Ovary (tissue), 7 donors: ENCODE measurements at regions not wholly inside any gene's neighbourhood (a gene's known extent, or its start where the extent isn't known, plus 50 kb on each side); places are given as distances from the start of the nearest gene placed in this dataset.

ENCODE experiments used
- DNase-seq, 5 donors: peaks; one replicate each; pipeline ENCODE4 v3.0.0-alpha.2; 2019 to 2020
- H3K27ac ChIP-seq, 2 donors: fragments of 200-600 bp; one replicate each; pipeline versions ENCODE4 v1.5.1 to v1.8.0; 2019 to 2022
- H3K27me3 ChIP-seq: fragments of 200-600 bp; one replicate; pipeline ENCODE4 v1.8.0; 2022
- H3K36me3 ChIP-seq: fragments of 200-600 bp; sonication (generic); one replicate; pipeline ENCODE4 v1.5.1; 2019
- H3K4me1 ChIP-seq: one replicate; pipeline ENCODE4 v1.8.1; 2013; ENCODE audit warnings: mild to moderate bottlenecking, moderate library complexity; ENCODE audit not compliant: insufficient read depth
- H3K4me3 ChIP-seq: fragments of 200-600 bp; sonication (generic); one replicate; pipeline ENCODE4 v1.5.1; 2017
- H3K9me3 ChIP-seq, 2 donors: fragments of 200-600 bp in 1 of 2; sonication (generic) in 1 of 2; one replicate each; pipeline versions ENCODE4 v1.5.1 to v1.8.1; 2013 to 2019; ENCODE audit warnings: mild to moderate bottlenecking in 1 of 2, moderate library complexity in 1 of 2
- EP300 ChIP-seq: sonication (generic); formaldehyde crosslinking; IDR thresholded peaks from one replicate; pipeline ENCODE4 v1.6.1; 2017; ENCODE audit warnings: antibody characterized with exemption
- POLR2A ChIP-seq: fragments of 450-650 bp; IDR thresholded peaks from one replicate; pipeline ENCODE4 v1.6.1; 2017; ENCODE audit warnings: antibody characterized with exemption, mild to moderate bottlenecking, moderate library complexity
- WGBS, 3 donors: extraction: QIAGEN DNeasy Blood & Tissue Kit in 1 of 3; methylation state at CpG; one replicate each; pipeline versions ENCODE4 v1.1.5 to v1.1.7; 2013 to 2017; 5-methylcytosine and 5-hydroxymethylcytosine counted together
- intact Hi-C, 4 donors: fragments of 100-400 bp; cut with DNase I; formaldehyde crosslinking; loops; one replicate each; pipeline versions ENCODE4 v1.11.0 to v1.15.1; 2022 to 2023
- TF ChIP-seq, protein P1 (sequence below), 3 donors: fragments of 450-650 bp in 2 of 3; fragments of 200-600 bp in 1 of 3; IDR thresholded peaks; one replicate each; pipeline versions ENCODE4 v1.5.1 to v1.8.0; 2016 to 2022; ENCODE audit warnings: antibody characterized with exemption in 3 of 3, mild to moderate bottlenecking in 1 of 3
- donor health status: DM: no; HTN: no; CAD: no; lungs with moderate emphysema.
- donor health status: DM: no; HTN: no; CAD: no.
- donor health status: Bipolar disorder and iron deficiency.
- donor health status: DM: no; HTN: no; CAD: no.
- donor health status: DM: yes; HTN: yes; CAD: no.

- H3K4me1 ChIP-seq, result no peaks in the 10 kb centered on the region
- DNase-seq, result no peak
- TF ChIP-seq, protein P1, sequence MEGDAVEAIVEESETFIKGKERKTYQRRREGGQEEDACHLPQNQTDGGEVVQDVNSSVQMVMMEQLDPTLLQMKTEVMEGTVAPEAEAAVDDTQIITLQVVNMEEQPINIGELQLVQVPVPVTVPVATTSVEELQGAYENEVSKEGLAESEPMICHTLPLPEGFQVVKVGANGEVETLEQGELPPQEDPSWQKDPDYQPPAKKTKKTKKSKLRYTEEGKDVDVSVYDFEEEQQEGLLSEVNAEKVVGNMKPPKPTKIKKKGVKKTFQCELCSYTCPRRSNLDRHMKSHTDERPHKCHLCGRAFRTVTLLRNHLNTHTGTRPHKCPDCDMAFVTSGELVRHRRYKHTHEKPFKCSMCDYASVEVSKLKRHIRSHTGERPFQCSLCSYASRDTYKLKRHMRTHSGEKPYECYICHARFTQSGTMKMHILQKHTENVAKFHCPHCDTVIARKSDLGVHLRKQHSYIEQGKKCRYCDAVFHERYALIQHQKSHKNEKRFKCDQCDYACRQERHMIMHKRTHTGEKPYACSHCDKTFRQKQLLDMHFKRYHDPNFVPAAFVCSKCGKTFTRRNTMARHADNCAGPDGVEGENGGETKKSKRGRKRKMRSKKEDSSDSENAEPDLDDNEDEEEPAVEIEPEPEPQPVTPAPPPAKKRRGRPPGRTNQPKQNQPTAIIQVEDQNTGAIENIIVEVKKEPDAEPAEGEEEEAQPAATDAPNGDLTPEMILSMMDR (IDR thresholded peaks at IDR 0.05), result no peak
- TF ChIP-seq EP300, result no peak
- TF ChIP-seq POLR2A, result no peak
- no peaks in the 10 kb centered on the region for H3K27me3 ChIP-seq
- H3K4me3 ChIP-seq, result no peak overlapping the region
- H3K27ac ChIP-seq, result no peak overlapping the region
- H3K9me3 ChIP-seq, result no peaks in the 10 kb centered on the region
- 83 to 90% (median 84%) methylated on average over 3 of the region's 3 CpGs for WGBS, 3 donors
- H3K36me3 ChIP-seq, result no peaks in the 10 kb centered on the region
- intact Hi-C loops, result no loop called here
Measured at GRCh38 chr3:135805752-135806151, 159.8 kb upstream of the PPP2R3A start.

- 10 to 15% (median 14%) methylated on average over 4 of the region's 4 CpGs for WGBS, 3 donors
- no peak overlapping the region for H3K27ac ChIP-seq
- no peaks in the 10 kb centered on the region for H3K27me3 ChIP-seq
- no peaks in the 10 kb centered on the region for H3K4me1 ChIP-seq
- intact Hi-C loops, result no loop called here
- DNase-seq, result no peak
- no peaks in the 10 kb centered on the region for H3K9me3 ChIP-seq
- no peak for TF ChIP-seq EP300
- no peak for TF ChIP-seq POLR2A
- TF ChIP-seq, protein P1 (IDR thresholded peaks at IDR 0.05), result no peak
- H3K36me3 ChIP-seq, result no peaks in the 10 kb centered on the region
- no peak overlapping the region for H3K4me3 ChIP-seq
Measured at GRCh38 chr3:135806317-135806716, 159.2 kb upstream of the PPP2R3A start.

DNA sequence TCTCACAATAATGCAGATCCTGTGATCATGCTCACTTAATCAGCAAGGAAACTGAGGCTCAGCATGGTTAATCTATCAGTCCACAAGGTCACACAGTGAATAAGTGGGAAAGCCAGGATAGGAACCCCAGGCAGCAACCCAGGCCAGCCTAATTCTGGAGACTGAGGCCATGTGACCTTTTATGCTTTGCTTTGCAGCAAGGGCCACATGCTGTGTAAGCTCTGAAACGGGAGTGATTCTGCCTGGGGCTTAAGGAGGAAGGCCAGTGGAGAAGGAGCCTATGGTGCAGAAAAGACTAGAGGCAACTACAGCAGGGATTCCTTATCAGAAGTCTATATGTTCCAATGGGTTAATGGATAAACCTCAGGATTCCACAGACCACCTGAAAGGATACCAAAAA is 157.6 kb upstream of the PPP2R3A start:
- intact Hi-C loops, result no loop called here
- Histone ChIP-seq H3K4me3 (no peak overlapping the region), H3K36me3 (no peaks in the 10 kb centered on the region), H3K27ac (no peak overlapping the region), H3K9me3 (no peaks in the 10 kb centered on the region), H3K27me3 (no peaks in the 10 kb centered on the region), H3K4me1 (no peaks in the 10 kb centered on the region)
- TF ChIP-seq EP300 (no peak), POLR2A (no peak)
- TF ChIP-seq, protein P1 (IDR thresholded peaks at IDR 0.05), result no peak
- no peak for DNase-seq
- WGBS, 3 donors, result 5 to 8% (median 7%) methylated on average over 1 of the region's 1 CpG

GRCh38 chr3:135809021-135809634 is 156.4 kb upstream of the PPP2R3A start:
- intact Hi-C loops, result no loop called here
- Histone ChIP-seq H3K4me1 (no peaks in the 10 kb centered on the region), H3K4me3 (no peak overlapping the region), H3K9me3 (no peaks in the 10 kb centered on the region), H3K27me3 (no peaks in the 10 kb centered on the region), H3K27ac (no peak overlapping the region), H3K36me3 (no peaks in the 10 kb centered on the region)
- WGBS, 3 donors, result 7 to 27% (median 11%) methylated on average over 4 of the region's 4 CpGs
- DNase-seq, result no peak
- no peak for TF ChIP-seq EP300
- TF ChIP-seq, protein P1 (IDR thresholded peaks at IDR 0.05), result no peak
- TF ChIP-seq POLR2A, result no peak
